Panc1 (cell line): ENCODE measurements at regions not wholly inside any gene's neighbourhood (a gene's known extent, or its start where the extent isn't known, plus 50 kb on each side); places are given as distances from the start of the nearest gene placed in this dataset.
"Not testable (repeated sequence)": the region's sequence is repeated elsewhere in the genome, so short reads cannot be mapped to it uniquely, and the experiment has no call there.

ENCODE experiments used
- ATAC-seq: fragments of 200-7000 bp; cut with Tn5 transposase; 2 replicates; pipeline ENCODE4 v1.9.1; 2020; ENCODE audit warnings: mild to moderate bottlenecking, moderate library complexity
- BruUV-seq: library from RNA; stranded (reverse); fragments of 400-500 nt; replicated peaks from 2 replicates; lab custom pipeline; 2021; lab: Mats Ljungman, UMichigan
- CTCF ChIA-PET: fragments of 300-600 bp; sonication (Branson Sonifier 250); formaldehyde crosslinking; loops from one replicate; lab custom pipeline; 2022; ENCODE audit warnings: antibody characterized with exemption; lab: Charles Lee
- POLR2A ChIA-PET: fragments of 300-600 bp; sonication (Branson Sonifier 250); formaldehyde crosslinking; loops from one replicate; lab custom pipeline; 2022; ENCODE audit warnings: antibody characterized with exemption; lab: Charles Lee
- DNase-seq: peaks from one replicate; pipeline ENCODE4 v3.0.0-alpha.2; 2010; ENCODE audit warnings: low read depth, low spot score
- H3K27ac ChIP-seq: 2 replicates; pipeline ENCODE4 v1.5.1; 2011; ENCODE audit warnings: mild to moderate bottlenecking, low read length, inconsistent platforms
- H3K27me3 ChIP-seq: fragments of 200-500 bp; sonication (Bioruptor generic); 2 replicates; pipeline ENCODE4 v1.6.0; 2014; ENCODE audit warnings: low read length, inconsistent platforms; ENCODE audit not compliant: control insufficient read depth, insufficient read depth
- H3K36me3 ChIP-seq: fragments of 200-500 bp; sonication (Bioruptor generic); 2 replicates; pipeline ENCODE4 v1.5.1; 2014; ENCODE audit warnings: inconsistent platforms, mild to moderate bottlenecking, low read length, moderate library complexity; ENCODE audit not compliant: control insufficient read depth, insufficient read depth
- H3K4me1 ChIP-seq: 2 replicates; pipeline ENCODE4 v1.5.1; 2011; ENCODE audit warnings: inconsistent platforms, mild to moderate bottlenecking, low read length, moderate library complexity; ENCODE audit not compliant: control insufficient read depth, insufficient read depth
- H3K4me3 ChIP-seq, 2 experiments: 2 replicates each; pipeline ENCODE4 v1.5.1; 2011 to 2012; ENCODE audit warnings: low read depth in 2 of 2, low read length in 2 of 2, mild to moderate bottlenecking in 2 of 2, inconsistent platforms in 1 of 2, moderate library complexity in 1 of 2
- H3K9me3 ChIP-seq: fragments of 200-500 bp; sonication (Bioruptor generic); 2 replicates; pipeline ENCODE4 v1.5.1; 2014; ENCODE audit warnings: low read depth, mild to moderate bottlenecking, inconsistent platforms, low read length, moderate library complexity; ENCODE audit not compliant: control insufficient read depth, insufficient read depth
- CTCF ChIP-seq: fragments of 450-650 bp; IDR thresholded peaks from 2 replicates; pipeline ENCODE4 v1.5.1; 2017; ENCODE audit warnings: mild to moderate bottlenecking
- POLR2AphosphoS5 ChIP-seq: IDR thresholded peaks from 2 replicates; pipeline ENCODE4 v1.6.1; 2012; ENCODE audit warnings: mild to moderate bottlenecking, low read depth, low read length, moderate library complexity
- REST ChIP-seq, 2 experiments: IDR thresholded peaks; 2 replicates each; pipeline ENCODE4 v1.6.1; 2011 to 2012; ENCODE audit warnings: low read depth in 2 of 2, control low read depth in 1 of 2, low read length in 1 of 2, mild to moderate bottlenecking in 1 of 2, moderate library complexity in 1 of 2; ENCODE audit not compliant: insufficient read depth in 1 of 2
- SIN3A ChIP-seq: IDR thresholded peaks from 2 replicates; pipeline ENCODE4 v1.6.1; 2012; ENCODE audit warnings: low read depth, mild to moderate bottlenecking, low read length, moderate library complexity, borderline replicate concordance; ENCODE audit not compliant: insufficient read depth
- TCF7L2 ChIP-seq: IDR thresholded peaks from 2 replicates; pipeline ENCODE4 v1.6.1; 2011; ENCODE audit warnings: mild to moderate bottlenecking, low read depth, low read length, inconsistent platforms
- in situ Hi-C: cut with HindIII; loops from 2 replicates; pipeline ENCODE4 v1.10.0; 2016; ENCODE audit warnings: low sequenced_read_pairs, low pct_unique_long_range_greater_than_20kb
- intact Hi-C: fragments of 100-400 bp; cut with micrococcal nuclease; formaldehyde crosslinking; loops from one replicate; pipeline ENCODE4 v1.10.0; 2022; ENCODE audit not compliant: unreplicated experiment

DNA sequence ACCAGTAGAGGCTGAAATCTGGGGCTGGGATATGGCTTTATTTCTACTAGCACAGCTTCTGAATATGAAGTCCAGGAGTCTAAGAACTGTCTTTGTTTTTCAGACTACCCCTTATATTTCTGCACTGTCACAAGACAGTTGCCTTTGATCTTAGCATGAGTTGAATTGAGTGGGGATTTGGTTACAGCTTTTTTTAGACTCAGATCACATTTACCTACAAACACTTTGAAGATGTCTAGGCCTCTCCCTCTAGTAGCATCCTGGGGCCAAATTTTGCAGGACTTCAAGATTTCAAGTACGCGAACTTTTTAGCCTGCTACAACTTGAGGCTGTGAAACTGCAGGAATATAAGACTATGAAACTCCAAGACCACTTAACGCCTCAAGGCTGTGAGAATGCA is 240.2 kb downstream of the NEBL start:
- CTCF ChIA-PET = no interaction called here
- intact Hi-C loops (no loop called here), in situ Hi-C loops (no loop called here)
- POLR2A ChIA-PET = no interaction called here
- no peak for DNase-seq
- H3K9me3 ChIP-seq = no peaks in the 10 kb centered on the region
- no peak overlapping the region for H3K27ac ChIP-seq
- H3K4me1 ChIP-seq = no peaks in the 10 kb centered on the region
- BruUV-seq = no TSS peak
- TF ChIP-seq SIN3A = no peak
- no peak for TF ChIP-seq POLR2AphosphoS5
- no peak for TF ChIP-seq TCF7L2
- TF ChIP-seq REST (IDR thresholded peaks at IDR 0.05; ENCODE audit: insufficient read depth in 1 of 2, low read depth in 2 of 2, low read length in 1 of 2) = no peak
- no peak for TF ChIP-seq CTCF
- H3K4me3 ChIP-seq = no peak overlapping the region
- H3K36me3 ChIP-seq = no peaks in the 10 kb centered on the region
- ATAC-seq = no peak
- H3K27me3 ChIP-seq = no peaks in the 10 kb centered on the region

GRCh38 chr10:20652424-20652823 is 244.7 kb downstream of the NEBL start:
- intact Hi-C loops, H3K27ac ChIP-seq, POLR2A ChIA-PET, H3K4me1 ChIP-seq, ATAC-seq, H3K4me3 ChIP-seq, H3K27me3 ChIP-seq, BruUV-seq, DNase-seq, in situ Hi-C loops, CTCF ChIA-PET, H3K36me3 ChIP-seq, H3K9me3 ChIP-seq: not testable (repeated sequence)

GRCh38 chr10:20648263-20648874 is 248.7 kb downstream of the NEBL start:
- TF ChIP-seq POLR2AphosphoS5 (no peak), REST (IDR thresholded peaks at IDR 0.05; ENCODE audit: insufficient read depth in 1 of 2, low read depth in 2 of 2, low read length in 1 of 2) (no peak), CTCF (no peak)
- intact Hi-C loops = no loop called here
- in situ Hi-C loops = no loop called here

More at GRCh38 chr10:20648263-20648874, 248.7 kb downstream of the NEBL start:
- H3K27me3 ChIP-seq = no peaks in the 10 kb centered on the region
- H3K9me3 ChIP-seq = no peaks in the 10 kb centered on the region
- BruUV-seq = no TSS peak
- DNase-seq (no peak), ATAC-seq (no peak)
- H3K4me3 ChIP-seq = no peak overlapping the region
- POLR2A ChIA-PET = no interaction called here
- no peaks in the 10 kb centered on the region for H3K4me1 ChIP-seq
- H3K36me3 ChIP-seq = no peaks in the 10 kb centered on the region
- CTCF ChIA-PET = no interaction called here
- H3K27ac ChIP-seq = no peak overlapping the region
